GM19395 (cell line): ENCODE measurements at regions not wholly inside any gene's neighbourhood (a gene's known extent, or its start where the extent isn't known, plus 50 kb on each side); places are given as distances from the start of the nearest gene placed in this dataset.
"Not testable (repeated sequence)": the region's sequence is repeated elsewhere in the genome, so short reads cannot be mapped to it uniquely, and the experiment has no call there.

Experiments used
- ATAC-seq: cut with Tn5 transposase; IDR thresholded peaks from one replicate; pipeline ENCODE4 v1.9.1; 2021; ENCODE audit warnings: mild to moderate bottlenecking, moderate library complexity; ENCODE audit not compliant: unreplicated experiment

GRCh38 chr2:142668420-142668819 is 209.0 kb upstream of the KYNU start:
- ATAC-seq: no peak

GRCh38 chr2:142665241-142665640 is 212.2 kb upstream of the KYNU start:
- ATAC-seq: no peak

DNA sequence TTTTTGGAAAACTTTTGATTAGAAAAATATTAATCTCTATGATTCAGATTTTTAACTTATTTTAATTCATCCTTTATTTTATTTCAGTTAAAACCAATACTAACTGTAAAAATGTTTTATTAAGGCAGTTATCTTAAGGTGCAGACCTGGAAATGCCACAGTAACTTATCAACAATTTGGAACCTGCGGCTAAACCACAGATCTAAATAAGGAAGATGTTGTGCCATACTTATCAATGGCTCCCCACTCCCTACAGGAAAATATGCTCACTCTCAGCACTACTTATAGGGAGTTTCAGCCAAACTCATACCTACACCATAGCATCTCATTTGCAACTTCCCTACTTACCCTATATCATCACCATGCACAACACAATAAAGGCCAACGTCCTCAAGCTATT is 226.9 kb upstream of the KYNU start:
- no peak for ATAC-seq

GRCh38 chr2:142649581-142649980 is 227.9 kb upstream of the KYNU start:
- no peak for ATAC-seq

DNA sequence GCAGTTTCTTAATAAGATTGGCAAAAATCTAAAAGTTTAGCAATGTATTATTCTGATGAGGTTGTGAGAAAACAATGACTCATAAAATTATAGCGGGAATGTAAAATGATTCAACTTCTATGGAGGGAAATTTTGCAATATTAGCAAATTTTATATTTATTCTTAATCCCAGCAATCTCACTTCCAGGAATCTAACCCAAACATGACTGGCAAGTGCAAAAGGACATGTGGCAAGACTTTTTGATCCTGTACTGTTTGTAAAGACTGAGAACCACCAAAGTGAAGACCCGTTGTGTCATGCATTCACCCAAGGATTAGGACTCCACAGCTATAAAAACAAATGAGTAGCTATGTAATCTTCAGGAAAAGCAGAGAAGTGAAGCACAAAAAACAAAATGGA is 234.8 kb upstream of the KYNU start:
- no peak for ATAC-seq

GRCh38 chr2:142629193-142629592 is 248.3 kb upstream of the KYNU start:
- no peak for ATAC-seq

GRCh38 chr2:142621287-142621686 is 256.2 kb upstream of the KYNU start:
- ATAC-seq: no peak

- no peak for ATAC-seq
Observed at GRCh38 chr2:142617461-142617860, 260.0 kb upstream of the KYNU start.

DNA sequence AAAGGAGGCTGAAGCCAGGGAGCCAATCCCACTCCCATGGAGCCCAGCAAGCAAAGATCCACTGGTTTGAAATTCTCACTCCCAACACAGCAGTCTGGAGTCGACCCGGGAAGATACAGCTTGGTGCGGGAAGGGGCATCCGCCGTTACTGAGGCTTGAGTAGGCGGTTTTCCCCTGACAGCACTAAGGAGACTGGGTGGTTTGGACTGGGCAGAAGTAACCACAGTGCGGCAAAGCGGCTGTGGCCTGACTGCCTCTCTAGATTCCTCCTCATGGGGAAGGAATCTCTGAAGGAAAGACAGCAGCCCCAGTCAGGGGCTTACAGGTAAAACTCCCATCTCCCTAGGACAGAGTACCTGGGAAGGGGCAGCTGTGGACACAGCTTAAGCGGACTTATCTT is 261.6 kb upstream of the KYNU start:
- ATAC-seq: no peak

DNA sequence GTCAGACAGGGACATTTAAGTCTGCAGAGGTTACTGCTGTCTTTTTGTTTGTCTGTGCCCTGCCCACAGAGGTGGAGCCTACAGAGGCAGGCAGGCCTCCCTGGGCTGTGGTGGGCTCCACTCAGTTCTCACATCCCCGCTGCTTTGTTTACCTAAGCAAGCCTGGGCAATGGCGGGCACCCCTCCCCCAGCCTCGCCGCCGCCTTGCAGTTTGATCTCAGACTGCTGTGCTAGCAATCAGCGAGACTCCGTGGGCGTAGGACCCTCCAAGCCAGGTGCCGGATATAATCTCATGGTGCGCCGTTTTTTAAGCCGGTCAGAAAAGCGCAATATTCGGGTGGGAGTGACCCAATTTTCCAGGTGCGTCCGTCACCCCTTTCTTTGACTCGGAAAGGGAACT is 264.3 kb upstream of the KYNU start:
- not testable (repeated sequence) for ATAC-seq

- no peak for ATAC-seq
Observed at GRCh38 chr2:142605421-142605820, 272.0 kb upstream of the KYNU start.

GRCh38 chr2:142603759-142604158 is 273.7 kb upstream of the KYNU start:
- no peak for ATAC-seq

DNA sequence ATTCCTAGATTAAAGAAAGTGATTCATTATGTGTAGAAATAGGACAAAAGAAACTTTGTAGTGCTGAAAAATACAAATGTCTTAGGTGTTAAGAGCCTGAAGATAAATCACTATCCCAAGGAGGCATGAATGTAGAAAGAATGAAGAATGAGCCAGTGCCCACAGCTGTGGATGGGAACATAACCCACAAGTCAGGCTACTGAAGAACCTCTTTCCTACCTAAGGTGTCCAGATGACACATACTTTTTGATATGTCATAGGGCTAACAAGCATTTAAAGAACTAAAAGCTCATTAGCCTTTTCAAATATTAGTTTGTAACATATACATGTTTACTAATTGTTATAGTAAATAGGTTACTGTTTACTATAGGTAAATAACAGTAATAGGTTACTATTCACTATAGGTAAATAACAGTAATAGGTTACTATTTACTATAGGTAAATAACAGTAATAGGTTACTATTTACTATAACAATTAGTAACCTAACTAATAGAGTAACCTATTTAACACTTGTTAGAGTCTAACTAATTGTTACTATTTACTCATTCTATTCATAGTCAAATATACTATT is 275.0 kb upstream of the KYNU start:
- ATAC-seq: peak; percentile 55

DNA sequence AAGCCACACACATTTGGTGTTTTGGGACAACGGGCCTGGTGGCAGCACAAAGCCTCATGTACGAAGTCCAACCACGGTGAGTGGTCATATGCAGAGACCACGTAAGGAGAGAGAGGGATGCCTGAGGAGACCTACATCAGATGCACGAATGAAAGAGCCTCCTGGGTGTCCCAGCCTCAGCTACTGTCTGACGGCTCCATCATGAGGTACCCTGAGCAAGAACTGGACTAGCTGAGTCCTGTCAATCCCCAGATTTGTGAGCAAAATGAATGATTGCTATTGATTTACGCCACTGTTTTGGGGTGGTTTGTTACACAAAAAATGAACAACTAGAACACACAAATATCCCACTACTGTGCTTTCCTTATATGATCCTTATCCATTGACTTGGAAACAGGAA is 275.7 kb upstream of the KYNU start:
- ATAC-seq: no peak

DNA sequence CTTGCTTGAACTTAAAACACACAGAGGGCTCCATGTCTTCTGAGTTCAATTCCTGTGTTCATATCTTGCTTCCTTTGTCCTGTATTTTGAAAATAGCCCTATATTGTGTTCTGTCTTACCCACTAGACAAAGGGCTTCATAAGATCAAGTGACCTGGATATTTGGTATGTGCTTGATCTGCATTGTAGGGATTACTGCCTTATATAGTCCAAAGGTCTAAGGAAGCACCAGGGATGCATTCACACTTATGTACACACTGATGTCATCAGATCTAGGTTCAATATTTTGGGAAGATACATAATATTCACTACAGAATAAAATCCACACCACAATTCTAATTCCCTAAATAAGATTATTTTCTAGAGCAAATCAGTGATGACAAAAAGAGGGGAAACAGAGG is 278.0 kb upstream of the KYNU start:
- ATAC-seq: no peak

- ATAC-seq: no peak
Observed at GRCh38 chr2:142598846-142599245, 278.6 kb upstream of the KYNU start.

DNA sequence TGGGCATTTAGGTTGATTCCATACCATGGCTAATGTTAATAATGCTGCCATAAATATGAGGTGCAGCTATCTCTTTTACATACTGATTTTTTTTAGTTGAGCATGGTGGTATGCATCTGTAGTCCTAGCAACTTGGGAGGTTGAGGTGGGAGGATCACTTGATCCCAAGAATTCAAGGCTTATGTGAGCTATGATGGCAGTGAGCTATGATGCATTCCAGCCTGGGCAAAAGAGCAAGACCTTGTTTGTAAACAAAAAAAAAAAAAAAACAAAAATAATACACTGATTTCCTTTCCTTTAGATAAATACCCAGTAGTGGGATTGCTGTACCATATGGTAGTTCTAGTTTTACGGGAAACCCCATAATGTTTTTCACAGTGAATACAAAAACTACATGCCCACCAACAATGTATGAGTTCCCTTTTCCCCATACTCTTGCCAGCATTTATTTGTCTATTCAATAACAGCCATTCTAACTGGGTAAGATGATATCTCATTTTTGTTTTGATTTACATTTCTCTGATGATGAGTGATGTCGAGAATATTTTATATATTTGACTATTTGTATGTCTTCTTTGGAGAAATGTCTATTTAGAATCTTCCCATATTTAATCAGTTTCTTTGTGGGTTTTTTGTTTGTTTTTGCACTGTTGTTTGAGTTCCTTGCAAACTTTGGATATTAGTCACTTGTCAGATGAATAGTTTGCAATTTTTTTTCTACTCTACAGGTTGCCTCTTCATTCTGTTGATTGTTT is 281.0 kb upstream of the KYNU start:
- no peak for ATAC-seq

DNA sequence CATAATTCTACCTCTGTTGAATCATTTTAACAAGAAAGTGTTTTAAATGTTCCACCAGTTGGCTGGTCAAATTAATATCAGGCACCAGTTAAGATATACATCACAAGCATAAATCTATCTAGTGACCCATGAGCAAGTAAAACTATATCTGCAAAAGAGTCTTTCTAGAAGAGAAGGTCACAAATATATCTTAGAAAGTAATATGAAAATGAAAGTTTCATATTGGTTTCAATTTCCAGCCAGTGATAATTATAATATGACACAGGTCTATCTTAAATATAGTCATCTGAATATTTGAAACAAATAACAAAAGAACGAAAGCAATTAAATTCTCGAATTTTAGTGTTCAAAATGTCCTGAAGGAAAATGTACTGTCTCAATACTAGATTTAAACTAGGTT is 282.5 kb upstream of the KYNU start:
- ATAC-seq: no peak

- ATAC-seq: no peak
Observed at GRCh38 chr2:142592171-142592570, 285.3 kb upstream of the KYNU start.

- no peak for ATAC-seq
Observed at GRCh38 chr2:142591420-142591819, 286.0 kb upstream of the KYNU start.

- no peak for ATAC-seq
Observed at GRCh38 chr2:142588269-142588668, 289.2 kb upstream of the KYNU start.

DNA sequence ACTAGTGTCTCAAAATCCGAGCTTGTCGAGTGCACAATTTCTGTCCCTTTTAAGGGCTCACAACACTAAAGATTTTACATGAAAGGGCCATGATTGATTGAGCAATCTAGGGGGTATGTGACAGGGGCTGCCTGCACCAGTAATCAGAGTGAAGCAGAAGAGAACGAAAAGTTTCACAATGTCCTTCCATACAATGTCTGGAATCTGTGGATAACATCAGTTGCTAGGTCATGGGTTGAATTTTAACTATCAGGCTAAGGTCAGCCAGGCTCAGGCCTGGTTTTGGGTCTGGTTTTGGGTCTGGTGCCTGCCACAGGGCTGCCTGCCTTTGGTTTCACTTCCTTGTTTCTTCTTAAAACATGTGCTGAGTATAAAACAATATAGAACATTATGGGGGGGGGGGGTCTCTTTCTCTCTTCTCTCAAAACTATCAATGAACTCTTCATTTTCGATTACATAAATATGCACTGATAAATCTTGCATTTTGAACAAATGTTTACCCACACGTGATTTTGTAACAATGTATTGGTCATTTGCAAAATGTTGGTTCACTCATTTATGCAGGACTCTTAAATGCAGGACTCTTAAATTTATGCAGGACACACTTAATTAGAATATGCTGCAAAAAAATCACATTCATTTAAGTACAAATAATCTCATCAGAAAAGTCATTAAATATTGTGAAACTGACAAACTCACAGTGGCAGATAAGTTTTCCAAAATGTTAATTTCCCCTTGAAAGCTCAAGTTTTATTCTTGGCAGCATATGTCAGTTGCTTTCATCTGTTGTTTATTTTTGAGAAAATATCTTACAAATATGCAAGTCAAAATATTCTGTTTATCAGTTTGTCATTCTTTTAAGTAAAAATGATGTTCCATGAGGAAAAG is 290.5 kb upstream of the KYNU start:
- ATAC-seq: no peak
